Lower leg skin (tissue), 3 donors: ENCODE measurements at regions not wholly inside any gene's neighbourhood (a gene's known extent, or its start where the extent isn't known, plus 50 kb on each side); places are given as distances from the start of the nearest gene placed in this dataset.

Experiments used
- CTCF ChIP-seq, 3 donors: fragments of 450-650 bp; IDR thresholded peaks; one replicate each; pipeline ENCODE4 v1.5.1; 2016; ENCODE audit warnings: antibody characterized with exemption in 3 of 3, mild to moderate bottlenecking in 3 of 3, moderate library complexity in 2 of 3
- POLR2A ChIP-seq, 2 donors: fragments of 450-650 bp; IDR thresholded peaks; one replicate each; pipeline ENCODE4 v1.6.1; 2016 to 2017; ENCODE audit warnings: antibody characterized with exemption in 2 of 2, mild to moderate bottlenecking in 1 of 2, moderate library complexity in 1 of 2

- TF ChIP-seq POLR2A (IDR thresholded peaks at IDR 0.05): no peak
- TF ChIP-seq CTCF (IDR thresholded peaks at IDR 0.05): no peak
Observed at GRCh38 chr10:131033166-131034085, 278.1 kb downstream of the TCERG1L start.
